Naive thymus-derived CD4-positive, alpha-beta T cell (primary cell): ENCODE measurements at regions not wholly inside any gene's neighbourhood (a gene's known extent, or its start where the extent isn't known, plus 50 kb on each side); places are given as distances from the start of the nearest gene placed in this dataset.
"Not testable (repeated sequence)": the region's sequence is repeated elsewhere in the genome, so short reads cannot be mapped to it uniquely, and the experiment has no call there.

Experiments
- ATAC-seq: fragments of 150-1000 bp; cut with Tn5 transposase; 2 replicates; pipeline ENCODE4 v1.10.0; 2021; ENCODE audit warnings: mild to moderate bottlenecking, moderate library complexity
- CTCF ChIA-PET: fragments of 350-600 bp; sonication (Branson Sonifier 250); formaldehyde crosslinking; loops from one replicate; lab custom pipeline; 2021; ENCODE audit warnings: antibody characterized with exemption; lab: Charles Lee
- POLR2A ChIA-PET: fragments of 350-600 bp; sonication (Branson Sonifier 250); formaldehyde crosslinking; loops from one replicate; lab custom pipeline; 2021; ENCODE audit warnings: antibody characterized with exemption, inconsistent platforms; lab: Charles Lee
- DNase-seq, 9 donors: peaks; one replicate each; pipeline versions ENCODE4 v3.0.0 to v3.0.0-alpha.2; 2020 to 2022; ENCODE audit warnings: mixed read lengths in 1 of 9
- H3K27ac ChIP-seq: one replicate; pipeline ENCODE4 v1.7.0; 2013; ENCODE audit warnings: mild to moderate bottlenecking, low read depth, low read length, moderate library complexity
- H3K27me3 ChIP-seq, 2 donors: one replicate each; pipeline ENCODE4 v1.7.0; 2013; ENCODE audit warnings: low read length in 2 of 2, mild to moderate bottlenecking in 2 of 2, moderate library complexity in 2 of 2; ENCODE audit not compliant: control insufficient read depth in 2 of 2, insufficient read depth in 2 of 2
- H3K36me3 ChIP-seq, 3 experiments: 1 replicate in 2 of 3; 2 replicates in 1 of 3; pipeline ENCODE4 v1.7.0; 2013; ENCODE audit warnings: low read length in 3 of 3, mild to moderate bottlenecking in 3 of 3, moderate library complexity in 1 of 3; ENCODE audit not compliant: insufficient read depth in 3 of 3, control insufficient read depth in 2 of 3
- H3K4me1 ChIP-seq, 2 donors: one replicate each; pipeline ENCODE4 v1.7.0; 2013; ENCODE audit warnings: low read length in 2 of 2, mild to moderate bottlenecking in 2 of 2, moderate library complexity in 1 of 2; ENCODE audit not compliant: control insufficient read depth in 2 of 2, insufficient read depth in 2 of 2
- H3K4me3 ChIP-seq: 2 replicates; pipeline ENCODE4 v1.7.0; 2013; ENCODE audit warnings: mild to moderate bottlenecking, low read length
- H3K9me3 ChIP-seq, 3 experiments: 1 replicate in 2 of 3; 2 replicates in 1 of 3; pipeline ENCODE4 v1.7.0; 2013; ENCODE audit warnings: low read length in 3 of 3; ENCODE audit not compliant: control insufficient read depth in 2 of 3
- H3K27ac Mint-ChIP-seq, 9 donors: one replicate each; pipeline ENCODE4 v1.8.0; 2020 to 2022; ENCODE audit warnings: mixed read lengths in 9 of 9, mild to moderate bottlenecking in 8 of 9, moderate library complexity in 5 of 9, inconsistent platforms in 2 of 9
- H3K27me3 Mint-ChIP-seq, 5 donors: one replicate each; pipeline ENCODE4 v1.8.0; 2021 to 2022; ENCODE audit warnings: mixed read lengths in 5 of 5, mild to moderate bottlenecking in 1 of 5
- H3K36me3 Mint-ChIP-seq, 5 donors: one replicate each; pipeline ENCODE4 v1.8.0; 2020 to 2022; ENCODE audit warnings: mixed read lengths in 5 of 5, mild to moderate bottlenecking in 3 of 5, inconsistent platforms in 1 of 5
- H3K4me1 Mint-ChIP-seq, 7 donors: one replicate each; pipeline ENCODE4 v1.8.0; 2020 to 2022; ENCODE audit warnings: mixed read lengths in 7 of 7, mild to moderate bottlenecking in 3 of 7, inconsistent platforms in 1 of 7
- H3K4me3 Mint-ChIP-seq, 10 donors: one replicate each; pipeline ENCODE4 v1.8.0; 2020 to 2022; ENCODE audit warnings: mild to moderate bottlenecking in 10 of 10, mixed read lengths in 10 of 10, moderate library complexity in 6 of 10, inconsistent platforms in 2 of 10
- H3K9me3 Mint-ChIP-seq, 11 donors: one replicate each; pipeline ENCODE4 v1.8.0; 2020 to 2022; ENCODE audit warnings: mixed read lengths in 11 of 11, mild to moderate bottlenecking in 4 of 11, inconsistent platforms in 1 of 11, moderate library complexity in 1 of 11
- intact Hi-C, 2 donors: fragments of 100-400 bp; cut with micrococcal nuclease; formaldehyde crosslinking; loops; one replicate each; pipeline ENCODE4 v1.15.1; 2023

DNA sequence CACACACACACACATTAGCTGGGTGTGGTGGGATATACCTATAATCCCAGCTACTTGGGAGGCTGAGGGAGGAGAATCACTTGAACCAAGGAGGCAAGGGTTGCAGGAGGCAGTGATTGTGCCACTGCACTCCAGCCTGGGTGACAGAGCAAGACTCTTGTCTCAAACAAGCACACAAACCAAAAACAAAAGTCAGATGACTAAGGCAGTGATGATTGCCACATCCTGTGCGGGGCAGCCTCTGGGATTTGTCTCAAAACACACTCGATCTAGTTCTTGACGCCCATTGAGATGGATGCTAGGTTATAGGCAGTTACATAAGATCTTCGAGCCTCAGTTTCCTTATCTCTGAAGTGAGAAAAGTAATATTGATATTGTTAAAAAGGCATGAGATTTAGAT, 57.8 kb upstream of the NBPF8 start:
- H3K9me3 ChIP-seq, H3K9me3 Mint-ChIP-seq, H3K27me3 Mint-ChIP-seq, H3K4me1 ChIP-seq, H3K27me3 ChIP-seq, CTCF ChIA-PET, POLR2A ChIA-PET, intact Hi-C loops, H3K36me3 Mint-ChIP-seq, H3K27ac ChIP-seq, H3K36me3 ChIP-seq, H3K4me3 ChIP-seq: not testable (repeated sequence)
- peaks cover 0 to 10% (median 8%) of the 10 kb centered on the region in 7 donors for H3K4me1 Mint-ChIP-seq
- peak; percentile 72 for ATAC-seq
- H3K4me3 Mint-ChIP-seq, result peak overlapping the region in 7 of 10 donors; percentile 27 to 44 (median 33)
- DNase-seq, result peak; percentile 13 to 85 (median 80)
- peak overlapping the region in 8 of 9 donors; percentile 64 to 88 (median 76) for H3K27ac Mint-ChIP-seq

GRCh38 chr1:120356170-120356569, 58.7 kb upstream of the NBPF8 start:
- H3K4me3 ChIP-seq, H3K4me1 ChIP-seq, CTCF ChIA-PET, H3K9me3 Mint-ChIP-seq, H3K9me3 ChIP-seq, intact Hi-C loops, POLR2A ChIA-PET, H3K27ac ChIP-seq, H3K27me3 Mint-ChIP-seq, H3K27me3 ChIP-seq, H3K36me3 Mint-ChIP-seq, H3K36me3 ChIP-seq, ATAC-seq, H3K4me3 Mint-ChIP-seq: not testable (repeated sequence)
- peak overlapping the region in 2 of 9 donors; percentile 56 to 65 for H3K27ac Mint-ChIP-seq
- peak in 3 of 9 donors; percentile 0 to 18 (median 15) for DNase-seq
- H3K4me1 Mint-ChIP-seq, result peaks cover 0 to 10% (median 8%) of the 10 kb centered on the region in 7 donors

GRCh38 chr1:120354618-120355184, 60.1 kb upstream of the NBPF8 start:
- H3K27me3 Mint-ChIP-seq, H3K27me3 ChIP-seq, H3K4me1 Mint-ChIP-seq, intact Hi-C loops, H3K9me3 ChIP-seq, H3K9me3 Mint-ChIP-seq, CTCF ChIA-PET, H3K4me1 ChIP-seq, H3K36me3 ChIP-seq, H3K36me3 Mint-ChIP-seq, POLR2A ChIA-PET: not testable (repeated sequence)
- Mint-ChIP-seq H3K27ac (peak overlapping the region; percentile 96 to 100 (median 99)), H3K4me3 (peak overlapping the region; percentile 73 to 98 (median 90))
- Histone ChIP-seq H3K27ac (peak overlapping the region; percentile 86), H3K4me3 (peak overlapping the region; percentile 39)
- peak; percentile 89 for ATAC-seq
- peak; percentile 21 to 81 (median 72) for DNase-seq

DNA sequence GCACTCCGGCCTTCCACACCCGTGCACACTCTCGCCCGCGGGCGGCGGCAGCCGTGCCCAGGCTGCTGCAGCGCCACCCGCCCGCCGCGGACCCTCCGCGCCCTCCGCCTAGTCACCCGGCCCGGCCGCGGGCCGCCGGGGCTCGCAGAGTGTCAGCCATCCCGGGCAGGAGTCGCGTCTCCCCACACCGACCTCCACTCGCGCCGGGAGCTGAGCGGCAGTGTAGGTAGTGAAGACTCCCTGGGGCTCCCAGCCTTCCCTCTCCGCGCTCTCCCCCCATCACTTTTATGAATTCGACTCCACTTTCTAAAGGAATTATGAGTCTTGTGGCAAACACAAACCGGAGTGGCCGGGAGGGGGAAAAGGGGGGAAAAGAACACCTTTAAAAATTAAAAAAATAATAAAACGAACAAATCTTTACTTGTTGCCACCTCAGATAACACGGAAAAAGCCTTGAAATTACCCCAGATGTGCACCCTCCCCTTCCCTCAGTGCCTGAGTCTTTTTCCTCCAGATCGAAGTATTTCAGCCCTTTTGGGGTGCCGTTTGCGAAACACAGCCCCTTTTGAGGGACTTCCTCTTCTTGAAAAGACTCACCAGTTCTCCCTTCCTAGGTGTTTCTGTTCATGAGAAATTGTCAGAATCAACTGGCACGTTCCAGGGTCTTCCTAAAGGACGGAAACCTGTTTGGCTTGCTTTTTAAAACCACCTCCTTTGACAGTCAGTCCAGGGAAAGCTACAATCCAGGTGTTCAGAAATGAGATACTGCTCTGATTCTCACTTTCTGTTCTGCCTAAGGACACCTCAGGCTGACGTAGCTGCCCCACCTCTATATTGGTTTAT, 72.4 kb upstream of the NBPF8 start:
- H3K4me1 Mint-ChIP-seq, POLR2A ChIA-PET, CTCF ChIA-PET, H3K9me3 Mint-ChIP-seq, H3K36me3 ChIP-seq, H3K27me3 ChIP-seq, H3K36me3 Mint-ChIP-seq, H3K27me3 Mint-ChIP-seq, H3K9me3 ChIP-seq, intact Hi-C loops, ATAC-seq, H3K4me1 ChIP-seq: not testable (repeated sequence)
- Histone ChIP-seq H3K27ac (peak overlapping the region; percentile 88), H3K4me3 (peak overlapping the region; percentile 33)
- H3K27ac Mint-ChIP-seq, result peak overlapping the region; percentile 34 to 99 (median 88)
- DNase-seq, result peak; percentile 5 to 53 (median 40)
- peak overlapping the region; percentile 62 to 96 (median 78) for H3K4me3 Mint-ChIP-seq

GRCh38 chr1:120341756-120342155, 73.1 kb upstream of the NBPF8 start:
- H3K27me3 ChIP-seq, H3K36me3 ChIP-seq, H3K4me1 Mint-ChIP-seq, ATAC-seq, CTCF ChIA-PET, H3K4me1 ChIP-seq, intact Hi-C loops, H3K9me3 Mint-ChIP-seq, H3K4me3 ChIP-seq, POLR2A ChIA-PET, H3K9me3 ChIP-seq, H3K36me3 Mint-ChIP-seq, H3K27me3 Mint-ChIP-seq: not testable (repeated sequence)
- peak overlapping the region; percentile 34 to 98 (median 88) for H3K27ac Mint-ChIP-seq
- peak overlapping the region; percentile 63 to 94 (median 86) for H3K4me3 Mint-ChIP-seq
- DNase-seq, result peak in 6 of 9 donors; percentile 5 to 31 (median 22)
- peak overlapping the region; percentile 88 for H3K27ac ChIP-seq

- CTCF ChIA-PET, ATAC-seq, H3K4me3 ChIP-seq, POLR2A ChIA-PET, H3K27me3 ChIP-seq, intact Hi-C loops, H3K36me3 ChIP-seq, H3K4me1 ChIP-seq, H3K36me3 Mint-ChIP-seq, H3K27me3 Mint-ChIP-seq, H3K9me3 ChIP-seq, H3K9me3 Mint-ChIP-seq, H3K4me1 Mint-ChIP-seq: not testable (repeated sequence)
- peak; percentile 48 to 89 (median 81) for DNase-seq
- H3K27ac ChIP-seq, result peak overlapping the region; percentile 88
- Mint-ChIP-seq H3K4me3 (peak overlapping the region; percentile 59 to 94 (median 84)), H3K27ac (peak overlapping the region; percentile 34 to 98 (median 88))
Observed at GRCh38 chr1:120340838-120341751, 73.7 kb upstream of the NBPF8 start.
